Adrenal gland (tissue), 9 donors: ENCODE measurements at regions not wholly inside any gene's neighbourhood (a gene's known extent, or its start where the extent isn't known, plus 50 kb on each side); places are given as distances from the start of the nearest gene placed in this dataset.

Experiments used
- DNase-seq, 7 donors: peaks; one replicate each; pipeline ENCODE4 v3.0.0-alpha.2; 2019 to 2020
- H3K27ac ChIP-seq, 5 donors: fragments of 200-600 bp; sonication (generic) in 4 of 5; 1 replicate in 3 of 5; 2 replicates in 2 of 5; pipeline versions ENCODE4 v1.5.1 to v1.8.0; 2016 to 2020; ENCODE audit warnings: mild to moderate bottlenecking in 1 of 5
- H3K27me3 ChIP-seq: fragments of 200-600 bp; 2 replicates; pipeline ENCODE4 v1.8.0; 2021
- H3K36me3 ChIP-seq, 2 donors: fragments of 200-600 bp; replicated peaks in 1 of 2; 1 replicate in 1 of 2; 2 replicates in 1 of 2; pipeline versions ENCODE4 v1.5.1 to v1.8.0; 2018 to 2022
- H3K4me1 ChIP-seq, 2 donors: fragments of 200-600 bp; replicated peaks in 1 of 2; 1 replicate in 1 of 2; 2 replicates in 1 of 2; pipeline versions ENCODE4 v1.5.1 to v1.8.0; 2018 to 2021
- H3K4me3 ChIP-seq, 4 donors: fragments of 200-600 bp; sonication (generic) in 3 of 4; one replicate each; pipeline ENCODE4 v1.5.1; 2016 to 2018
- H3K9me3 ChIP-seq, 3 donors: fragments of 200-600 bp; sonication (generic) in 1 of 3; replicated peaks in 1 of 3; 1 replicate in 2 of 3; 2 replicates in 1 of 3; pipeline versions ENCODE4 v1.5.1 to v1.8.0; 2016 to 2021
- CTCF ChIP-seq, 6 experiments: fragments of 450-650 bp in 4 of 6; fragments of 200-600 bp in 2 of 6; sonication (generic) in 1 of 6; IDR thresholded peaks; 1 replicate in 5 of 6; 2 replicates in 1 of 6; pipeline versions ENCODE4 v1.5.1 to v1.8.0; 2016 to 2021; ENCODE audit warnings: antibody characterized with exemption in 6 of 6, mild to moderate bottlenecking in 2 of 6, moderate library complexity in 1 of 6
- POLR2A ChIP-seq, 2 donors: fragments of 450-650 bp; IDR thresholded peaks; one replicate each; pipeline ENCODE4 v1.6.1; 2017; ENCODE audit warnings: antibody characterized with exemption in 2 of 2, mild to moderate bottlenecking in 2 of 2, moderate library complexity in 1 of 2
- WGBS, 4 donors: extraction: QIAGEN DNeasy Blood & Tissue Kit in 2 of 4; methylation state at CpG; one replicate each; pipeline versions ENCODE4 v1.1.5 to v1.1.7; 2013 to 2017; 5-methylcytosine and 5-hydroxymethylcytosine counted together
- intact Hi-C, 2 donors: fragments of 100-400 bp; cut with DNase I; formaldehyde crosslinking; loops; one replicate each; pipeline versions ENCODE4 v1.14.1 to v1.15.0; 2022 to 2023
- donor health status: healthy with polysubstance abuse.
- donor health status: Bipolar disorder and iron deficiency.
- donor health status: DM: yes; HTN: yes; CAD: no.
- donor health status: DM: no; HTN: no; CAD: no.
- donor health status: DM: no; HTN: no; CAD: no.

GRCh38 chr2:59881218-59881617 is 672.2 kb downstream of the BCL11A start:
- Histone ChIP-seq H3K27me3 (no peaks in the 10 kb centered on the region), H3K4me1 (no peaks in the 10 kb centered on the region), H3K27ac (no peak overlapping the region), H3K9me3 (no peaks in the 10 kb centered on the region), H3K4me3 (no peak overlapping the region), H3K36me3 (no peaks in the 10 kb centered on the region)
- TF ChIP-seq CTCF (IDR thresholded peaks at IDR 0.05), result no peak
- TF ChIP-seq POLR2A (IDR thresholded peaks at IDR 0.05), result no peak
- intact Hi-C loops, result no loop called here
- WGBS, 4 donors, result 62 to 79% (median 68%) methylated on average over 1 of the region's 1 CpG
- DNase-seq, result no peak

- Histone ChIP-seq H3K4me1 (no peaks in the 10 kb centered on the region), H3K9me3 (no peaks in the 10 kb centered on the region), H3K27ac (no peak overlapping the region), H3K4me3 (no peak overlapping the region), H3K36me3 (no peaks in the 10 kb centered on the region), H3K27me3 (no peaks in the 10 kb centered on the region)
- 77 to 86% (median 85%) methylated on average over 9 of the region's 9 CpGs for WGBS, 4 donors
- intact Hi-C loops, result no loop called here
- TF ChIP-seq CTCF (IDR thresholded peaks at IDR 0.05), result no peak
- no peak for TF ChIP-seq POLR2A (IDR thresholded peaks at IDR 0.05)
- no peak for DNase-seq
Observed at GRCh38 chr2:59879700-59880131, 673.7 kb downstream of the BCL11A start.

- no peaks in the 10 kb centered on the region for H3K36me3 ChIP-seq
- DNase-seq, result no peak
- H3K27ac ChIP-seq, result no peak overlapping the region
- no peaks in the 10 kb centered on the region for H3K4me1 ChIP-seq
- no peaks in the 10 kb centered on the region for H3K9me3 ChIP-seq
- 86 to 87% (median 87%) methylated on average over 5 of the region's 5 CpGs for WGBS, 4 donors
- H3K27me3 ChIP-seq, result no peaks in the 10 kb centered on the region
- no peak for TF ChIP-seq POLR2A (IDR thresholded peaks at IDR 0.05)
- no peak for TF ChIP-seq CTCF (IDR thresholded peaks at IDR 0.05)
- intact Hi-C loops, result no loop called here
- H3K4me3 ChIP-seq, result no peak overlapping the region
Observed at GRCh38 chr2:59875836-59876235, 677.6 kb downstream of the BCL11A start.

GRCh38 chr2:59874971-59875755 is 678.3 kb downstream of the BCL11A start:
- no peak for TF ChIP-seq CTCF (IDR thresholded peaks at IDR 0.05)
- no peak for DNase-seq
- Histone ChIP-seq H3K4me1 (no peaks in the 10 kb centered on the region), H3K36me3 (no peaks in the 10 kb centered on the region), H3K27me3 (no peaks in the 10 kb centered on the region), H3K27ac (no peak overlapping the region), H3K4me3 (no peak overlapping the region), H3K9me3 (no peaks in the 10 kb centered on the region)
- intact Hi-C loops, result no loop called here
- 77 to 91% (median 83%) methylated on average over 2 of the region's 2 CpGs for WGBS, 4 donors
